Thyroid gland (tissue), 4 donors: ENCODE measurements at regions not wholly inside any gene's neighbourhood (a gene's known extent, or its start where the extent isn't known, plus 50 kb on each side); places are given as distances from the start of the nearest gene placed in this dataset.

Experiments
- POLR2A ChIP-seq, 2 donors: fragments of 450-650 bp; IDR thresholded peaks; one replicate each; pipeline ENCODE4 v1.6.1; 2017; ENCODE audit warnings: antibody characterized with exemption in 2 of 2, mild to moderate bottlenecking in 2 of 2, moderate library complexity in 1 of 2
- TF ChIP-seq, protein P1 (sequence below), 6 experiments: fragments of 200-600 bp in 3 of 6; fragments of 450-650 bp in 3 of 6; sonication (generic) in 3 of 6; IDR thresholded peaks; one replicate each; pipeline ENCODE4 v1.5.1; 2016 to 2019; ENCODE audit warnings: antibody characterized with exemption in 6 of 6, mild to moderate bottlenecking in 2 of 6, inconsistent platforms in 1 of 6, moderate library complexity in 1 of 6

DNA sequence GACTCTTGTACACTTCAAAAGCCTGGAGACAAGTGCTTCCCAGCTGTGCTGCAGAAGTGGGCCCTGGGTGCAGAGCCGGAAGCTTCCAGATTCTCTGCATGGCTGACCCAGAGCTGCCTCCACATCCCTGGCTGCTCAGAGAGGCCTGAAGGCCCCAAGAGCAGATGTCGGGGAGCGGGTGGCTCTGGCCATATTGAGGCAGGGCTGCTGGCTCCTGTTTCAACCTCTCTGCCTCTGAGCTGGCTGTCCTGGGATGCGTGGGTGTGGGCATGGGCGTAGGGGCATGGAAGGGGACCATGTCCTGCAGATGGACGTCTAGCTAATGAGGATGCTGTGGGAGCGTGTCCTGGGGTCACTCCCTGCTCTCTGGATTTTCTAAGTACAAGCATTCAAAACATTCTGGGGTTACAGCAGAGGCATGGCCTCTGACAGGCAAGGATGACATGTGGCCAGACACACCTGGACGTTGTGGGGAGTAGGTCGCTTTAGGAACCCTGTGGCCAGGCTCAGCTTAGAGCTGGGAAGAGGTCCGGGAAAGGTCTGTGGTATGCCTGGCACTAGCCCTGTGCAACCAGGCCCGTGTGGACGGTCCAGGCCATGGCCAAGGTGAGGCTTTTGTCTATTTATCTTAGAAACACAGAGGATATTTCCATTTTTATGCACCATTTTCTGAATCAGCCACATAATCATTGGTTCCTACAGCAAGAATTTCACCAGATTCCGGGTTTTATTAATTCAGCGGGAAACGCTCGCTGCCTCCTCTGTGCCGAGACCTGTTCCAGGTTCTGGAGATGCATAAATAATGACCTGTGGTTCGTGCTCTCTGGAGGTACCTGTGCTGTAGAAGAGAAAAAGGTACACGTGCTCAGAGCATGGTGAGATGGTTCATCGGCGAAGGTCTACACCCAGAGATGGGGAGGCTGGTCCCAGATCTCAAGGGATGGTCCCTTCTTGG lies 361.1 kb downstream of the GLRX3 start:
- no peak for TF ChIP-seq POLR2A (IDR thresholded peaks at IDR 0.05)
- TF ChIP-seq, protein P1, sequence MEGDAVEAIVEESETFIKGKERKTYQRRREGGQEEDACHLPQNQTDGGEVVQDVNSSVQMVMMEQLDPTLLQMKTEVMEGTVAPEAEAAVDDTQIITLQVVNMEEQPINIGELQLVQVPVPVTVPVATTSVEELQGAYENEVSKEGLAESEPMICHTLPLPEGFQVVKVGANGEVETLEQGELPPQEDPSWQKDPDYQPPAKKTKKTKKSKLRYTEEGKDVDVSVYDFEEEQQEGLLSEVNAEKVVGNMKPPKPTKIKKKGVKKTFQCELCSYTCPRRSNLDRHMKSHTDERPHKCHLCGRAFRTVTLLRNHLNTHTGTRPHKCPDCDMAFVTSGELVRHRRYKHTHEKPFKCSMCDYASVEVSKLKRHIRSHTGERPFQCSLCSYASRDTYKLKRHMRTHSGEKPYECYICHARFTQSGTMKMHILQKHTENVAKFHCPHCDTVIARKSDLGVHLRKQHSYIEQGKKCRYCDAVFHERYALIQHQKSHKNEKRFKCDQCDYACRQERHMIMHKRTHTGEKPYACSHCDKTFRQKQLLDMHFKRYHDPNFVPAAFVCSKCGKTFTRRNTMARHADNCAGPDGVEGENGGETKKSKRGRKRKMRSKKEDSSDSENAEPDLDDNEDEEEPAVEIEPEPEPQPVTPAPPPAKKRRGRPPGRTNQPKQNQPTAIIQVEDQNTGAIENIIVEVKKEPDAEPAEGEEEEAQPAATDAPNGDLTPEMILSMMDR (IDR thresholded peaks at IDR 0.05), result no peak
